H9 (cell line): ENCODE measurements at regions not wholly inside any gene's neighbourhood (a gene's known extent, or its start where the extent isn't known, plus 50 kb on each side); places are given as distances from the start of the nearest gene placed in this dataset.

Experiments
- DNase-seq: peaks from one replicate; pipeline ENCODE4 v3.0.0-alpha.2; 2017
- H2AFZ ChIP-seq: one replicate; pipeline ENCODE4 v1.6.1; 2013; ENCODE audit warnings: mild to moderate bottlenecking, low read length, control low read depth, moderate library complexity
- H2AK5ac ChIP-seq: 2 replicates; pipeline ENCODE4 v1.6.1; 2013; ENCODE audit warnings: low read length, control low read depth, mixed read lengths; ENCODE audit not compliant: insufficient read length
- H2BK120ac ChIP-seq: one replicate; pipeline ENCODE4 v1.6.1; 2013; ENCODE audit warnings: low read depth, mild to moderate bottlenecking, low read length, control low read depth, inconsistent platforms; ENCODE audit not compliant: poor library complexity, severe bottlenecking
- H2BK12ac ChIP-seq: 2 replicates; pipeline ENCODE4 v1.6.1; 2013; ENCODE audit warnings: low read length, control low read depth, mixed read lengths, low read depth; ENCODE audit not compliant: insufficient read length
- H2BK15ac ChIP-seq: 2 replicates; pipeline ENCODE4 v1.6.1; 2013; ENCODE audit warnings: low read depth, low read length, control low read depth
- H2BK20ac ChIP-seq: one replicate; pipeline ENCODE4 v1.6.1; 2013; ENCODE audit warnings: low read depth, mild to moderate bottlenecking, low read length, control low read depth, inconsistent platforms; ENCODE audit not compliant: poor library complexity, severe bottlenecking
- H2BK5ac ChIP-seq: 2 replicates; pipeline ENCODE4 v1.6.1; 2013; ENCODE audit warnings: low read length, control low read depth, mixed read lengths; ENCODE audit not compliant: insufficient read length
- H3K14ac ChIP-seq: 2 replicates; pipeline ENCODE4 v1.6.1; 2013; ENCODE audit warnings: low read length, control low read depth; ENCODE audit not compliant: insufficient read depth
- H3K18ac ChIP-seq: 2 replicates; pipeline ENCODE4 v1.6.1; 2013; ENCODE audit warnings: low read depth, mild to moderate bottlenecking, mixed read lengths, low read length, control low read depth; ENCODE audit not compliant: insufficient read length
- H3K23ac ChIP-seq: 2 replicates; pipeline ENCODE4 v1.6.1; 2013; ENCODE audit warnings: low read length, control low read depth, mixed read lengths, low read depth; ENCODE audit not compliant: insufficient read length
- H3K23me2 ChIP-seq: 2 replicates; pipeline ENCODE4 v1.6.1; 2013; ENCODE audit warnings: low read depth, mild to moderate bottlenecking, mixed read lengths, low read length, control low read depth; ENCODE audit not compliant: insufficient read length, poor library complexity, severe bottlenecking
- H3K27ac ChIP-seq: 2 replicates; pipeline ENCODE4 v1.5.1; 2013; ENCODE audit warnings: low read length, control low read depth, mixed read lengths, low read depth; ENCODE audit not compliant: insufficient read length
- H3K27me3 ChIP-seq: 2 replicates; pipeline ENCODE4 v1.6.1; 2013; ENCODE audit warnings: low read length, control low read depth, inconsistent platforms; ENCODE audit not compliant: insufficient read depth
- H3K4ac ChIP-seq: 2 replicates; pipeline ENCODE4 v1.6.1; 2013; ENCODE audit warnings: low read depth, mild to moderate bottlenecking, control low read depth, inconsistent platforms, low read length, moderate library complexity
- H3K4me1 ChIP-seq: 2 replicates; pipeline ENCODE4 v1.6.1; 2013; ENCODE audit warnings: low read length, control low read depth, inconsistent platforms; ENCODE audit not compliant: insufficient read depth
- H3K4me2 ChIP-seq: 2 replicates; pipeline ENCODE4 v1.6.1; 2013; ENCODE audit warnings: low read length, control low read depth, mixed read lengths; ENCODE audit not compliant: insufficient read length, insufficient read depth
- H3K56ac ChIP-seq: 2 replicates; pipeline ENCODE4 v1.6.1; 2013; ENCODE audit warnings: low read depth, mild to moderate bottlenecking, mixed read lengths, low read length, control low read depth; ENCODE audit not compliant: insufficient read length
- H3K79me1 ChIP-seq: 2 replicates; pipeline ENCODE4 v1.6.1; 2013; ENCODE audit warnings: low read depth, mild to moderate bottlenecking, moderate library complexity, low read length, control low read depth, inconsistent platforms; ENCODE audit not compliant: insufficient read depth, poor library complexity, severe bottlenecking
- H3K79me2 ChIP-seq: 2 replicates; pipeline ENCODE4 v1.6.1; 2013; ENCODE audit warnings: low read length, control low read depth, inconsistent platforms; ENCODE audit not compliant: insufficient read depth
- H3K9ac ChIP-seq: 2 replicates; pipeline ENCODE4 v1.6.1; 2013; ENCODE audit warnings: low read length, control low read depth, mixed read lengths; ENCODE audit not compliant: insufficient read length; ENCODE audit errors: extremely low read depth
- H3K9me3 ChIP-seq: one replicate; pipeline ENCODE4 v1.6.1; 2013; ENCODE audit warnings: low read depth, low read length, inconsistent platforms; ENCODE audit not compliant: control insufficient read depth
- H3T11ph ChIP-seq: one replicate; pipeline ENCODE4 v1.6.1; 2013; ENCODE audit warnings: mild to moderate bottlenecking, low read length, control low read depth, inconsistent platforms
- H4K20me1 ChIP-seq: one replicate; pipeline ENCODE4 v1.6.1; 2013; ENCODE audit not compliant: control insufficient read depth, insufficient read length, insufficient read depth
- H4K5ac ChIP-seq: 2 replicates; pipeline ENCODE4 v1.6.1; 2013; ENCODE audit warnings: low read depth, mild to moderate bottlenecking, mixed read lengths, low read length, control low read depth; ENCODE audit not compliant: insufficient read length
- H4K8ac ChIP-seq: replicated peaks from 2 replicates; pipeline ENCODE4 v1.6.1; 2013; ENCODE audit warnings: low read length, control low read depth, mixed read lengths, low read depth; ENCODE audit not compliant: insufficient read length
- H4K91ac ChIP-seq: 2 replicates; pipeline ENCODE4 v1.6.1; 2013; ENCODE audit warnings: low read depth, mild to moderate bottlenecking, moderate library complexity, mixed read lengths, low read length, control low read depth; ENCODE audit not compliant: insufficient read length
- H3K27ac Mint-ChIP-seq, 3 experiments: 2 replicates in 2 of 3; 3 replicates in 1 of 3; pipeline ENCODE4 v1.8.0; 2020 to 2021; ENCODE audit warnings: mixed read lengths in 3 of 3, mild to moderate bottlenecking in 1 of 3, moderate library complexity in 1 of 3
- H3K27me3 Mint-ChIP-seq: 2 replicates; pipeline ENCODE4 v1.8.0; 2021; ENCODE audit warnings: low read depth, mild to moderate bottlenecking, moderate library complexity, mixed read lengths
- H3K36me3 Mint-ChIP-seq, 3 experiments: 2 replicates in 2 of 3; 3 replicates in 1 of 3; pipeline ENCODE4 v1.8.0; 2020 to 2021; ENCODE audit warnings: low read depth in 3 of 3, mixed read lengths in 3 of 3; ENCODE audit not compliant: insufficient read depth in 1 of 3
- H3K4me1 Mint-ChIP-seq, 2 experiments: 2 replicates each; pipeline ENCODE4 v1.8.0; 2020; ENCODE audit warnings: mixed read lengths in 2 of 2
- H3K4me3 Mint-ChIP-seq, 2 experiments: 2 replicates in 1 of 2; 3 replicates in 1 of 2; pipeline ENCODE4 v1.8.0; 2020 to 2021; ENCODE audit warnings: mild to moderate bottlenecking in 2 of 2, mixed read lengths in 2 of 2, moderate library complexity in 1 of 2
- H3K9me3 Mint-ChIP-seq, 2 experiments: 2 replicates in 1 of 2; 3 replicates in 1 of 2; pipeline ENCODE4 v1.8.0; 2020; ENCODE audit warnings: mild to moderate bottlenecking in 2 of 2, mixed read lengths in 2 of 2, moderate library complexity in 1 of 2
- TF ChIP-seq, protein P1 (sequence below): fragments of 200-600 bp; sonication (generic); conservative IDR thresholded peaks from 3 replicates; pipeline ENCODE4 v1.8.0; 2021; ENCODE audit warnings: antibody characterized with exemption, mild to moderate bottlenecking

- no peak overlapping the region for H3K9ac ChIP-seq
- peaks cover 2% of the 10 kb centered on the region in 2 experiments for H3K4me1 Mint-ChIP-seq
- no peak overlapping the region for H3T11ph ChIP-seq
- no peak overlapping the region for H3K18ac ChIP-seq
- peaks cover 16 to 31% (median 21%) of the 10 kb centered on the region in 3 experiments for H3K36me3 Mint-ChIP-seq
- H3K79me2 ChIP-seq = no peaks in the 10 kb centered on the region
- no peak overlapping the region for H3K56ac ChIP-seq
- no peak overlapping the region for H3K4me3 Mint-ChIP-seq
- H3K4me1 ChIP-seq = no peaks in the 10 kb centered on the region
- H2BK12ac ChIP-seq = no peak overlapping the region
- H3K4ac ChIP-seq = no peak overlapping the region
- no peaks in the 10 kb centered on the region for H3K79me1 ChIP-seq
- H3K23ac ChIP-seq = no peak overlapping the region
- H2AFZ ChIP-seq = no peak overlapping the region
- H4K8ac ChIP-seq = no peak overlapping the region
- H3K27ac Mint-ChIP-seq = no peak overlapping the region
- no peaks in the 10 kb centered on the region for H3K27me3 Mint-ChIP-seq
- no peak overlapping the region for H3K27ac ChIP-seq
- TF ChIP-seq, protein P1, sequence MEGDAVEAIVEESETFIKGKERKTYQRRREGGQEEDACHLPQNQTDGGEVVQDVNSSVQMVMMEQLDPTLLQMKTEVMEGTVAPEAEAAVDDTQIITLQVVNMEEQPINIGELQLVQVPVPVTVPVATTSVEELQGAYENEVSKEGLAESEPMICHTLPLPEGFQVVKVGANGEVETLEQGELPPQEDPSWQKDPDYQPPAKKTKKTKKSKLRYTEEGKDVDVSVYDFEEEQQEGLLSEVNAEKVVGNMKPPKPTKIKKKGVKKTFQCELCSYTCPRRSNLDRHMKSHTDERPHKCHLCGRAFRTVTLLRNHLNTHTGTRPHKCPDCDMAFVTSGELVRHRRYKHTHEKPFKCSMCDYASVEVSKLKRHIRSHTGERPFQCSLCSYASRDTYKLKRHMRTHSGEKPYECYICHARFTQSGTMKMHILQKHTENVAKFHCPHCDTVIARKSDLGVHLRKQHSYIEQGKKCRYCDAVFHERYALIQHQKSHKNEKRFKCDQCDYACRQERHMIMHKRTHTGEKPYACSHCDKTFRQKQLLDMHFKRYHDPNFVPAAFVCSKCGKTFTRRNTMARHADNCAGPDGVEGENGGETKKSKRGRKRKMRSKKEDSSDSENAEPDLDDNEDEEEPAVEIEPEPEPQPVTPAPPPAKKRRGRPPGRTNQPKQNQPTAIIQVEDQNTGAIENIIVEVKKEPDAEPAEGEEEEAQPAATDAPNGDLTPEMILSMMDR = no peak
- H2AK5ac ChIP-seq = no peak overlapping the region
- no peak overlapping the region for H4K5ac ChIP-seq
- no peak overlapping the region for H3K14ac ChIP-seq
- H3K23me2 ChIP-seq = no peaks in the 10 kb centered on the region
- H3K27me3 ChIP-seq = no peaks in the 10 kb centered on the region
- H3K4me2 ChIP-seq = no peak overlapping the region
- no peak overlapping the region for H2BK15ac ChIP-seq
- no peaks in the 10 kb centered on the region for H4K20me1 ChIP-seq
- no peak overlapping the region for H2BK5ac ChIP-seq
- H3K9me3 ChIP-seq = peaks cover 9% of the 10 kb centered on the region
- peaks cover 27 to 36% of the 10 kb centered on the region in 2 experiments for H3K9me3 Mint-ChIP-seq
- no peak overlapping the region for H2BK120ac ChIP-seq
- H4K91ac ChIP-seq = no peak overlapping the region
- no peak for DNase-seq
- no peak overlapping the region for H2BK20ac ChIP-seq
These were observed 992.5 kb upstream of the CITED2 start for GRCh38 chr6:140366991-140367390.
